Activated CD8-positive, alpha-beta T cell treated with anti-CD3 and anti-CD28 coated beads, Interleukin-2, amount 10 ng/mL, durations not matched to agents 7 days and 5 days (primary cell): ENCODE measurements at regions not wholly inside any gene's neighbourhood (a gene's known extent, or its start where the extent isn't known, plus 50 kb on each side); places are given as distances from the start of the nearest gene placed in this dataset.

Experiments
- ATAC-seq: fragments of 150-1000 bp; cut with Tn5 transposase; one replicate; pipeline ENCODE4 v1.10.0; 2021; ENCODE audit warnings: moderate library complexity
- CTCF ChIA-PET: fragments of 350-600 bp; sonication (Branson Sonifier 250); formaldehyde crosslinking; loops from one replicate; lab custom pipeline; 2021; ENCODE audit warnings: antibody characterized with exemption; lab: Charles Lee
- POLR2A ChIA-PET: fragments of 350-600 bp; sonication (Branson Sonifier 250); formaldehyde crosslinking; loops from one replicate; lab custom pipeline; 2021; ENCODE audit warnings: antibody characterized with exemption; lab: Charles Lee
- DNase-seq: peaks from one replicate; pipeline ENCODE4 v3.0.0-alpha.2; 2020
- H3K27ac Mint-ChIP-seq: one replicate; pipeline ENCODE4 v1.8.0; 2021; ENCODE audit warnings: mild to moderate bottlenecking, mixed read lengths
- H3K27me3 Mint-ChIP-seq: one replicate; pipeline ENCODE4 v1.8.0; 2021; ENCODE audit warnings: low read depth, mixed read lengths
- H3K36me3 Mint-ChIP-seq: one replicate; pipeline ENCODE4 v1.8.0; 2021; ENCODE audit warnings: low read depth, mixed read lengths
- H3K4me1 Mint-ChIP-seq: one replicate; pipeline ENCODE4 v1.8.0; 2021; ENCODE audit warnings: low read depth, mixed read lengths
- H3K4me3 Mint-ChIP-seq: one replicate; pipeline ENCODE4 v1.8.0; 2021; ENCODE audit warnings: mild to moderate bottlenecking, mixed read lengths
- H3K9me3 Mint-ChIP-seq: one replicate; pipeline ENCODE4 v1.8.0; 2022; ENCODE audit warnings: mixed read lengths; ENCODE audit not compliant: insufficient read depth

- Mint-ChIP-seq H3K36me3 (no peaks in the 10 kb centered on the region), H3K4me3 (no peak overlapping the region), H3K27ac (no peak overlapping the region), H3K9me3 (no peaks in the 10 kb centered on the region), H3K4me1 (no peaks in the 10 kb centered on the region), H3K27me3 (no peaks in the 10 kb centered on the region)
- no peak for DNase-seq
- ATAC-seq: no peak
- ChIA-PET POLR2A (no interaction called here), CTCF (interaction anchor here (1.1 kb wide), 1 partner anchor 47 kb away, joined by 3 read pairs; no protein-coding TSS in a partner anchor)
Measured at GRCh38 chr2:71876542-71877451, 270.9 kb downstream of the CYP26B1 start.

- ChIA-PET POLR2A (no interaction called here), CTCF (no interaction called here)
- no peak overlapping the region for H3K4me3 Mint-ChIP-seq
- no peaks in the 10 kb centered on the region for H3K36me3 Mint-ChIP-seq
- H3K27me3 Mint-ChIP-seq: peaks cover 5% of the 10 kb centered on the region
- DNase-seq (no peak), ATAC-seq (no peak)
- no peak overlapping the region for H3K27ac Mint-ChIP-seq
- no peaks in the 10 kb centered on the region for H3K4me1 Mint-ChIP-seq
- H3K9me3 Mint-ChIP-seq: no peaks in the 10 kb centered on the region
Measured at GRCh38 chr2:71872466-71873051, 275.1 kb downstream of the CYP26B1 start.

- ChIA-PET CTCF (no interaction called here), POLR2A (no interaction called here)
- Mint-ChIP-seq H3K27ac (no peak overlapping the region), H3K9me3 (no peaks in the 10 kb centered on the region), H3K4me1 (no peaks in the 10 kb centered on the region), H3K27me3 (peaks cover 5% of the 10 kb centered on the region), H3K36me3 (no peaks in the 10 kb centered on the region), H3K4me3 (no peak overlapping the region)
- ATAC-seq: no peak
- no peak for DNase-seq
Measured at GRCh38 chr2:71865391-71865965, 282.2 kb downstream of the CYP26B1 start.

GRCh38 chr2:71864085-71864484 is 283.6 kb downstream of the CYP26B1 start:
- ChIA-PET CTCF (no interaction called here), POLR2A (no interaction called here)
- H3K9me3 Mint-ChIP-seq: no peaks in the 10 kb centered on the region
- DNase-seq (no peak), ATAC-seq (no peak)
- no peak overlapping the region for H3K27ac Mint-ChIP-seq
- peaks cover 5% of the 10 kb centered on the region for H3K27me3 Mint-ChIP-seq
- H3K4me3 Mint-ChIP-seq: no peak overlapping the region
- H3K4me1 Mint-ChIP-seq: no peaks in the 10 kb centered on the region
- H3K36me3 Mint-ChIP-seq: no peaks in the 10 kb centered on the region

- CTCF ChIA-PET: no interaction called here
Measured at GRCh38 chr2:71863396-71863795, 284.3 kb downstream of the CYP26B1 start.

GRCh38 chr2:71862921-71863320 is 284.7 kb downstream of the CYP26B1 start:
- ATAC-seq: no peak
- DNase-seq: no peak
- ChIA-PET CTCF (no interaction called here), POLR2A (no interaction called here)
- Mint-ChIP-seq H3K4me3 (no peak overlapping the region), H3K9me3 (no peaks in the 10 kb centered on the region), H3K27me3 (peaks cover under 1% of the 10 kb centered on the region), H3K27ac (no peak overlapping the region), H3K36me3 (no peaks in the 10 kb centered on the region), H3K4me1 (no peaks in the 10 kb centered on the region)

More at GRCh38 chr2:71863396-71863795, 284.3 kb downstream of the CYP26B1 start:
- no peaks in the 10 kb centered on the region for H3K9me3 Mint-ChIP-seq
- H3K27ac Mint-ChIP-seq: no peak overlapping the region
- DNase-seq: no peak
- POLR2A ChIA-PET: no interaction called here
- ATAC-seq: no peak
- H3K36me3 Mint-ChIP-seq: no peaks in the 10 kb centered on the region
- H3K4me3 Mint-ChIP-seq: no peak overlapping the region
- H3K27me3 Mint-ChIP-seq: peaks cover 5% of the 10 kb centered on the region
- no peaks in the 10 kb centered on the region for H3K4me1 Mint-ChIP-seq

- H3K27ac Mint-ChIP-seq: no peak overlapping the region
- CTCF ChIA-PET: no interaction called here
- H3K9me3 Mint-ChIP-seq: no peaks in the 10 kb centered on the region
- H3K4me1 Mint-ChIP-seq: no peaks in the 10 kb centered on the region
- H3K36me3 Mint-ChIP-seq: no peaks in the 10 kb centered on the region
- no peaks in the 10 kb centered on the region for H3K27me3 Mint-ChIP-seq
- H3K4me3 Mint-ChIP-seq: no peak overlapping the region
- no peak for ATAC-seq
- POLR2A ChIA-PET: no interaction called here
- DNase-seq: no peak
Measured at GRCh38 chr2:71861186-71862160, 286.2 kb downstream of the CYP26B1 start.

GRCh38 chr2:71860381-71860926 is 287.2 kb downstream of the CYP26B1 start:
- H3K27me3 Mint-ChIP-seq: no peaks in the 10 kb centered on the region
- CTCF ChIA-PET: no interaction called here
- H3K27ac Mint-ChIP-seq: no peak overlapping the region
- H3K4me1 Mint-ChIP-seq: no peaks in the 10 kb centered on the region
- POLR2A ChIA-PET: no interaction called here
- H3K9me3 Mint-ChIP-seq: no peaks in the 10 kb centered on the region
- no peak for DNase-seq
- H3K36me3 Mint-ChIP-seq: no peaks in the 10 kb centered on the region
- no peak overlapping the region for H3K4me3 Mint-ChIP-seq
- ATAC-seq: no peak

GRCh38 chr2:71859211-71859847 is 288.3 kb downstream of the CYP26B1 start:
- no peak overlapping the region for H3K27ac Mint-ChIP-seq
- ATAC-seq: no peak
- DNase-seq: no peak
- no peaks in the 10 kb centered on the region for H3K27me3 Mint-ChIP-seq
- no peaks in the 10 kb centered on the region for H3K4me1 Mint-ChIP-seq
- ChIA-PET CTCF (no interaction called here), POLR2A (no interaction called here)
- H3K9me3 Mint-ChIP-seq: no peaks in the 10 kb centered on the region
- H3K4me3 Mint-ChIP-seq: no peak overlapping the region
- H3K36me3 Mint-ChIP-seq: no peaks in the 10 kb centered on the region

- no peak for DNase-seq
- Mint-ChIP-seq H3K27me3 (no peaks in the 10 kb centered on the region), H3K9me3 (no peaks in the 10 kb centered on the region), H3K27ac (no peak overlapping the region), H3K4me3 (no peak overlapping the region), H3K36me3 (no peaks in the 10 kb centered on the region), H3K4me1 (no peaks in the 10 kb centered on the region)
- CTCF ChIA-PET: no interaction called here
- POLR2A ChIA-PET: no interaction called here
- ATAC-seq: no peak
Measured at GRCh38 chr2:71858071-71858470, 289.6 kb downstream of the CYP26B1 start.

GRCh38 chr2:71857636-71858035 is 290.0 kb downstream of the CYP26B1 start:
- no peaks in the 10 kb centered on the region for H3K9me3 Mint-ChIP-seq
- ATAC-seq (no peak), DNase-seq (no peak)
- no peaks in the 10 kb centered on the region for H3K36me3 Mint-ChIP-seq
- H3K4me3 Mint-ChIP-seq: no peak overlapping the region
- POLR2A ChIA-PET: no interaction called here
- CTCF ChIA-PET: no interaction called here
- no peak overlapping the region for H3K27ac Mint-ChIP-seq
- no peaks in the 10 kb centered on the region for H3K4me1 Mint-ChIP-seq
- no peaks in the 10 kb centered on the region for H3K27me3 Mint-ChIP-seq
